ENCODE measurements at regions not wholly inside any gene's neighbourhood (a gene's known extent, or its start where the extent isn't known, plus 50 kb on each side); places are given as distances from the start of the nearest gene placed in this dataset.

GRCh38 chr5:164708831-164709230 lies 1203.4 kb downstream of the MAT2B start:
- no peak for DNase-seq
- TF ChIP-seq POLR2AphosphoS5 (IDR thresholded peaks at IDR 0.05): no peak
- no peak for TF ChIP-seq CTCF (IDR thresholded peaks at IDR 0.05)
- no peak for TF ChIP-seq EP300 (IDR thresholded peaks at IDR 0.05; ENCODE audit: low read depth)
- no peak for TF ChIP-seq POLR2A (IDR thresholded peaks at IDR 0.05)
- WGBS, 2 donors (ENCODE audit: low coverage in 1 of 2): 53% methylated on average over 7 of the region's 7 CpGs; no CpG with 5 or more reads in 1 of the 2 donors
- H3K36me3 ChIP-seq: no peaks in the 10 kb centered on the region
- in situ Hi-C loops (cut with MboI; ENCODE audit: low pct_ligation_motif_present in 1 of 4, low pct_unique_long_range_greater_than_20kb in 1 of 4, low sequenced_read_pairs in 3 of 4): no loop called here
- H3K27ac ChIP-seq: no peak overlapping the region
- no peaks in the 10 kb centered on the region for H3K4me1 ChIP-seq
- H3K9me3 ChIP-seq: no peaks in the 10 kb centered on the region
- H3K4me3 ChIP-seq: no peak overlapping the region
- intact Hi-C loops (cut with DNase I; ENCODE audit: low total_unique reads): no loop called here
- H3K27me3 ChIP-seq: no peaks in the 10 kb centered on the region

GRCh38 chr5:164713682-164714081 lies 1208.3 kb downstream of the MAT2B start:
- Histone ChIP-seq H3K4me1 (no peaks in the 10 kb centered on the region), H3K36me3 (no peaks in the 10 kb centered on the region), H3K9me3 (no peaks in the 10 kb centered on the region), H3K27me3 (no peaks in the 10 kb centered on the region), H3K4me3 (no peak overlapping the region), H3K27ac (no peak overlapping the region)
- WGBS, 2 donors (ENCODE audit: low coverage in 1 of 2): 65 to 76% methylated on average over 2 of the region's 2 CpGs
- in situ Hi-C loops (cut with MboI; ENCODE audit: low pct_ligation_motif_present in 1 of 4, low pct_unique_long_range_greater_than_20kb in 1 of 4, low sequenced_read_pairs in 3 of 4) (no loop called here), intact Hi-C loops (cut with DNase I; ENCODE audit: low total_unique reads) (no loop called here)
- TF ChIP-seq CTCF (IDR thresholded peaks at IDR 0.05) (no peak), POLR2AphosphoS5 (IDR thresholded peaks at IDR 0.05) (no peak)
- DNase-seq: no peak

- in situ Hi-C loops (cut with MboI; ENCODE audit: low pct_ligation_motif_present in 1 of 4, low pct_unique_long_range_greater_than_20kb in 1 of 4, low sequenced_read_pairs in 3 of 4) (no loop called here), intact Hi-C loops (cut with DNase I; ENCODE audit: low total_unique reads) (no loop called here)
- no peak for DNase-seq
- no peak overlapping the region for H3K4me3 ChIP-seq
- H3K9me3 ChIP-seq: no peaks in the 10 kb centered on the region
- no peak overlapping the region for H3K27ac ChIP-seq
- no peaks in the 10 kb centered on the region for H3K27me3 ChIP-seq
- no peaks in the 10 kb centered on the region for H3K4me1 ChIP-seq
- H3K36me3 ChIP-seq: no peaks in the 10 kb centered on the region
- no peak for TF ChIP-seq POLR2AphosphoS5 (IDR thresholded peaks at IDR 0.05)
- no peak for TF ChIP-seq POLR2A (IDR thresholded peaks at IDR 0.05)
- no peak for TF ChIP-seq CTCF (IDR thresholded peaks at IDR 0.05)
- TF ChIP-seq EP300 (IDR thresholded peaks at IDR 0.05; ENCODE audit: low read depth): no peak
These were observed 1215.7 kb downstream of the MAT2B start for GRCh38 chr5:164721116-164721515.

- WGBS, 2 donors (ENCODE audit: low coverage in 1 of 2): 45 to 54% methylated on average over 1 of the region's 1 CpG
These were observed 1216.2 kb downstream of the MAT2B start for GRCh38 chr5:164721656-164722055.

More at GRCh38 chr5:164721656-164722055, 1216.2 kb downstream of the MAT2B start:
- in situ Hi-C loops (cut with MboI; ENCODE audit: low pct_ligation_motif_present in 1 of 4, low pct_unique_long_range_greater_than_20kb in 1 of 4, low sequenced_read_pairs in 3 of 4) (no loop called here), intact Hi-C loops (cut with DNase I; ENCODE audit: low total_unique reads) (no loop called here)
- H3K4me3 ChIP-seq: no peak overlapping the region
- no peaks in the 10 kb centered on the region for H3K27me3 ChIP-seq
- no peaks in the 10 kb centered on the region for H3K36me3 ChIP-seq
- no peak for DNase-seq
- H3K9me3 ChIP-seq: no peaks in the 10 kb centered on the region
- no peak overlapping the region for H3K27ac ChIP-seq
- TF ChIP-seq EP300 (IDR thresholded peaks at IDR 0.05; ENCODE audit: low read depth) (no peak), POLR2AphosphoS5 (IDR thresholded peaks at IDR 0.05) (no peak), CTCF (IDR thresholded peaks at IDR 0.05) (no peak), POLR2A (IDR thresholded peaks at IDR 0.05) (no peak)
- H3K4me1 ChIP-seq: no peaks in the 10 kb centered on the region

All from transverse colon (tissue), 4 donors.